ENCODE measurements at regions not wholly inside any gene's neighbourhood (a gene's known extent, or its start where the extent isn't known, plus 50 kb on each side); places are given as distances from the start of the nearest gene placed in this dataset.

- no TSS peak for BruUV-seq (replicated peaks)
- no peaks in the 10 kb centered on the region for H3K9me3 ChIP-seq (replicated peaks; ENCODE audit: control insufficient read depth, insufficient read depth, low read length)
- intact Hi-C loops (cut with micrococcal nuclease; ENCODE audit: unreplicated experiment): no loop called here
- no peak for DNase-seq (ENCODE audit: low read depth, low spot score)
- H3K27ac ChIP-seq (ENCODE audit: control insufficient read depth, insufficient read depth): no peak overlapping the region
- no peaks in the 10 kb centered on the region for H3K27me3 ChIP-seq (replicated peaks in 1 of 2; ENCODE audit: control insufficient read depth in 2 of 2, insufficient read depth in 2 of 2, low read length in 1 of 2)
- TF ChIP-seq PKNOX1 (IDR thresholded peaks at IDR 0.05) (no peak), ZBTB33 (IDR thresholded peaks at IDR 0.05) (no peak), NFIC (IDR thresholded peaks at IDR 0.05; ENCODE audit: low read depth, low read length) (no peak), SP1 (IDR thresholded peaks at IDR 0.05; ENCODE audit: low read depth, low read length) (no peak), MEF2A (IDR thresholded peaks at IDR 0.05; ENCODE audit: insufficient read depth, low read depth, low read length) (no peak), RELB (IDR thresholded peaks at IDR 0.05; ENCODE audit: low read depth) (no peak), POU2F2 (IDR thresholded peaks at IDR 0.05; ENCODE audit: borderline replicate concordance, low read depth, low read length) (no peak), FOXK2 (IDR thresholded peaks at IDR 0.05) (no peak), HSF1 (IDR thresholded peaks at IDR 0.05; ENCODE audit: low read depth, low read length) (no peak), NR2F1 (conservative IDR thresholded peaks at IDR 0.05) (no peak), ETV6 (conservative IDR thresholded peaks at IDR 0.05 in 1 of 2, IDR thresholded peaks at IDR 0.05 in 1 of 2; ENCODE audit: borderline replicate concordance in 1 of 2, low read depth in 1 of 2) (no peak), TCF12 (IDR thresholded peaks at IDR 0.05; ENCODE audit: low read depth, low read length) (no peak), ZNF274 (IDR thresholded peaks at IDR 0.05; ENCODE audit: insufficient read depth, insufficient read length) (no peak)
- FAIRE-seq: no peak
- 52% methylated on average over 1 of the region's 1 CpG for WGBS (ENCODE audit: insufficient coverage, insufficient replicate concordance, low lambda C conversion rate, missing lambda C conversion rate)
- ChIA-PET CTCF (interaction anchor here (0.6 to 1.2 kb wide), 3 partner anchors 61 to 193 kb away, joined by 3 to 4 read pairs (median 3); no protein-coding TSS in a partner anchor), RAD21 (ENCODE audit: unreplicated experiment) (no interaction called here), POLR2A (no interaction called here), SMC1A (ENCODE audit: uncharacterized antibody, unreplicated experiment) (no interaction called here)
- H3K4me1 ChIP-seq (ENCODE audit: control insufficient read depth, insufficient read depth, low read length): no peaks in the 10 kb centered on the region
- in situ Hi-C loops (cut with MboI): no loop called here
- H3K79me2 ChIP-seq (ENCODE audit: control insufficient read depth, insufficient read depth, low read length): no peaks in the 10 kb centered on the region
- no peak overlapping the region for H2AFZ ChIP-seq (ENCODE audit: control insufficient read depth, low read depth, low read length)
- no peaks in the 10 kb centered on the region for H4K20me1 ChIP-seq (ENCODE audit: control insufficient read depth, insufficient read depth)
- no peak overlapping the region for H3K4me2 ChIP-seq (ENCODE audit: control insufficient read depth, insufficient read depth)
- no peak overlapping the region for H3K9ac ChIP-seq (ENCODE audit: control insufficient read depth, insufficient read depth, low read length)
- no peaks in the 10 kb centered on the region for H3K36me3 ChIP-seq (ENCODE audit: control insufficient read depth in 2 of 2, insufficient read depth in 2 of 2, low read length in 1 of 2)
- no peak for ATAC-seq
- no peak overlapping the region for H3K4me3 ChIP-seq
Observed at GRCh38 chr1:67958472-67958871, 92.0 kb downstream of the DIRAS3 start.
